Stomach smooth muscle (tissue), 2 donors: ENCODE measurements at regions not wholly inside any gene's neighbourhood (a gene's known extent, or its start where the extent isn't known, plus 50 kb on each side); places are given as distances from the start of the nearest gene placed in this dataset.

ENCODE experiments used
- H3K27ac ChIP-seq: one replicate; pipeline ENCODE4 v1.7.0; 2013; ENCODE audit warnings: mild to moderate bottlenecking, low read length, inconsistent platforms
- H3K27me3 ChIP-seq, 2 donors: one replicate each; pipeline ENCODE4 v1.7.0; 2013; ENCODE audit warnings: low read length in 2 of 2; ENCODE audit not compliant: insufficient read depth in 2 of 2, control insufficient read depth in 1 of 2
- H3K36me3 ChIP-seq, 2 donors: one replicate each; pipeline ENCODE4 v1.7.0; 2013; ENCODE audit warnings: low read length in 2 of 2; ENCODE audit not compliant: control insufficient read depth in 2 of 2, insufficient read depth in 2 of 2
- H3K4me1 ChIP-seq: one replicate; pipeline ENCODE4 v1.7.0; 2013; ENCODE audit warnings: low read length; ENCODE audit not compliant: control insufficient read depth, insufficient read depth
- H3K4me3 ChIP-seq, 2 donors: one replicate each; pipeline ENCODE4 v1.7.0; 2013; ENCODE audit warnings: low read length in 2 of 2
- H3K9ac ChIP-seq, 2 donors: one replicate each; pipeline ENCODE4 v1.7.0; 2013; ENCODE audit warnings: low read length in 2 of 2, mild to moderate bottlenecking in 1 of 2
- H3K9me3 ChIP-seq, 2 donors: one replicate each; pipeline ENCODE4 v1.7.0; 2013; ENCODE audit warnings: low read length in 2 of 2; ENCODE audit not compliant: control insufficient read depth in 2 of 2
- donor health status: healthy.
- donor health status: Pancreatic carcinoma.

- Histone ChIP-seq H3K27me3 (no peaks in the 10 kb centered on the region), H3K36me3 (no peaks in the 10 kb centered on the region), H3K9me3 (no peaks in the 10 kb centered on the region), H3K4me3 (no peak overlapping the region), H3K27ac (no peak overlapping the region), H3K9ac (no peak overlapping the region), H3K4me1 (no peaks in the 10 kb centered on the region)
These were observed 226.0 kb upstream of the P2RY1 start for GRCh38 chr3:152608696-152609594.

- Histone ChIP-seq H3K9ac (no peak overlapping the region), H3K4me3 (no peak overlapping the region), H3K27ac (no peak overlapping the region), H3K36me3 (no peaks in the 10 kb centered on the region), H3K27me3 (no peaks in the 10 kb centered on the region), H3K9me3 (no peaks in the 10 kb centered on the region), H3K4me1 (no peaks in the 10 kb centered on the region)
These were observed 225.0 kb upstream of the P2RY1 start for GRCh38 chr3:152609891-152610290.

GRCh38 chr3:152610622-152611021 is 224.3 kb upstream of the P2RY1 start:
- no peaks in the 10 kb centered on the region for H3K27me3 ChIP-seq
- H3K4me3 ChIP-seq: no peak overlapping the region
- no peak overlapping the region for H3K9ac ChIP-seq
- no peaks in the 10 kb centered on the region for H3K9me3 ChIP-seq
- no peak overlapping the region for H3K27ac ChIP-seq
- no peaks in the 10 kb centered on the region for H3K36me3 ChIP-seq
- H3K4me1 ChIP-seq: no peaks in the 10 kb centered on the region

GRCh38 chr3:152611905-152612304 is 223.0 kb upstream of the P2RY1 start:
- no peak overlapping the region for H3K9ac ChIP-seq
- no peak overlapping the region for H3K27ac ChIP-seq
- no peaks in the 10 kb centered on the region for H3K4me1 ChIP-seq
- no peak overlapping the region for H3K4me3 ChIP-seq
- no peaks in the 10 kb centered on the region for H3K36me3 ChIP-seq
- H3K9me3 ChIP-seq: no peaks in the 10 kb centered on the region
- no peaks in the 10 kb centered on the region for H3K27me3 ChIP-seq

GRCh38 chr3:152613851-152614250 is 221.1 kb upstream of the P2RY1 start:
- no peaks in the 10 kb centered on the region for H3K36me3 ChIP-seq

GRCh38 chr3:152615681-152616080 is 219.2 kb upstream of the P2RY1 start:
- no peak overlapping the region for H3K9ac ChIP-seq
- H3K9me3 ChIP-seq: no peaks in the 10 kb centered on the region
- no peaks in the 10 kb centered on the region for H3K27me3 ChIP-seq
- no peaks in the 10 kb centered on the region for H3K4me1 ChIP-seq
- no peak overlapping the region for H3K27ac ChIP-seq
- H3K36me3 ChIP-seq: no peaks in the 10 kb centered on the region
- H3K4me3 ChIP-seq: no peak overlapping the region

More at GRCh38 chr3:152613851-152614250, 221.1 kb upstream of the P2RY1 start:
- Histone ChIP-seq H3K4me1 (no peaks in the 10 kb centered on the region), H3K27ac (no peak overlapping the region), H3K27me3 (no peaks in the 10 kb centered on the region), H3K9ac (no peak overlapping the region), H3K9me3 (no peaks in the 10 kb centered on the region), H3K4me3 (no peak overlapping the region)

- no peaks in the 10 kb centered on the region for H3K36me3 ChIP-seq
These were observed 217.3 kb upstream of the P2RY1 start for GRCh38 chr3:152617609-152618008.

GRCh38 chr3:152618529-152618928 is 216.4 kb upstream of the P2RY1 start:
- Histone ChIP-seq H3K27ac (no peak overlapping the region), H3K9me3 (no peaks in the 10 kb centered on the region), H3K36me3 (no peaks in the 10 kb centered on the region), H3K4me3 (no peak overlapping the region), H3K27me3 (no peaks in the 10 kb centered on the region), H3K4me1 (no peaks in the 10 kb centered on the region), H3K9ac (no peak overlapping the region)

More at GRCh38 chr3:152617609-152618008, 217.3 kb upstream of the P2RY1 start:
- Histone ChIP-seq H3K9ac (no peak overlapping the region), H3K4me3 (no peak overlapping the region), H3K27me3 (no peaks in the 10 kb centered on the region), H3K4me1 (no peaks in the 10 kb centered on the region), H3K27ac (no peak overlapping the region), H3K9me3 (no peaks in the 10 kb centered on the region)

GRCh38 chr3:152619691-152620090 is 215.2 kb upstream of the P2RY1 start:
- no peaks in the 10 kb centered on the region for H3K27me3 ChIP-seq
- H3K4me1 ChIP-seq: no peaks in the 10 kb centered on the region
- no peaks in the 10 kb centered on the region for H3K9me3 ChIP-seq
- H3K9ac ChIP-seq: no peak overlapping the region
- H3K27ac ChIP-seq: no peak overlapping the region
- no peak overlapping the region for H3K4me3 ChIP-seq
- H3K36me3 ChIP-seq: no peaks in the 10 kb centered on the region

GRCh38 chr3:152620395-152620794 is 214.5 kb upstream of the P2RY1 start:
- Histone ChIP-seq H3K4me1 (no peaks in the 10 kb centered on the region), H3K36me3 (no peaks in the 10 kb centered on the region), H3K4me3 (no peak overlapping the region), H3K27me3 (no peaks in the 10 kb centered on the region), H3K9me3 (no peaks in the 10 kb centered on the region), H3K27ac (no peak overlapping the region), H3K9ac (no peak overlapping the region)
